GM12892 (cell line): ENCODE measurements at regions not wholly inside any gene's neighbourhood (a gene's known extent, or its start where the extent isn't known, plus 50 kb on each side); places are given as distances from the start of the nearest gene placed in this dataset.

Source experiments
- POLR2A ChIP-seq: IDR thresholded peaks from 2 replicates; pipeline ENCODE4 v1.6.1; 2011; ENCODE audit warnings: low read depth, low read length, control low read depth
- TAF1 ChIP-seq: IDR thresholded peaks from 2 replicates; pipeline ENCODE4 v1.6.1; 2011; ENCODE audit warnings: low read depth, mild to moderate bottlenecking, control low read depth, low read length, borderline replicate concordance

- no peak for TF ChIP-seq POLR2A
- TF ChIP-seq TAF1, result no peak
Measured at GRCh38 chr1:233470741-233471499, 143.0 kb upstream of the KCNK1 start.
